GM21381 (cell line): ENCODE measurements at regions not wholly inside any gene's neighbourhood (a gene's known extent, or its start where the extent isn't known, plus 50 kb on each side); places are given as distances from the start of the nearest gene placed in this dataset.

Source experiments
- ATAC-seq: cut with Tn5 transposase; IDR thresholded peaks from one replicate; pipeline ENCODE4 v1.9.1; 2021; ENCODE audit warnings: mild to moderate bottlenecking, moderate library complexity; ENCODE audit not compliant: unreplicated experiment

DNA sequence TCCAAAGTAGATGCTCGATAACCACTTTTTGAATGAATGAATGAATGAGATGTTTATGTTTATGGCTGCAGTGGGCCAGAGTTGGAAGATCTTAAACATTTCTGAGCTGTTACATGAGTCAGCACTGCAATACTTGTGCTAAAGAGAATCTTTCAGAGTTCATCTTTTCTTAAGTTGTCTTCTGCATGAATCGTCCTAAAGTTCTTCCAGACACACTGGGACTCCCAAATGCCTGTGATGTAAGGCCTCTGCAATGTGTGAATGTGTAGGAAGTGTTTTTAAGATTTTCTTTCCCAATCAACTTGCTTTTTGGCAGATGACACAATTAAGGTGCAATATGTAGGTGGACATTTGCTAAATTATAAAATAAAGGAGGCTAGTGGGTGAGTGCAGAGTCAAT lies 50.3 kb upstream of the TRIM9 start:
- no peak for ATAC-seq

DNA sequence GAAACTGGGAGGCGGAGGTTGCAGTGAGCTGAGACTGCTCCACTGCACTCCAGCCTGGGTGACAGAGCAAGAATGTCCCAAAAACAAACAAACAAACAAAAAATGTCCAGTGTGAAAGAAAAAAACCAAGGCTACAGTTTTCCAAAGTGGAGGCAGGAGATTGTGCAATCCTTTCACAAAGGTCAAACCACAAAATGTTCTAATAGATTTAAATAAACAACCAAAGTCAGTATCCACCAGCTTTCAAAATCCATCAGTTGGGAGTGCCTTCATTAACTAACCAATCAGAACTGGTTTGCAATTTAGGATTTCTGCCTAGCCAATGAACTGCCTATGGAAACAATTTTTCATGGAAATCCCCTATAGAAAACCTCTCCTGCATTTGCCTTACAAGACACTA lies 52.3 kb upstream of the TRIM9 start:
- no peak for ATAC-seq

DNA sequence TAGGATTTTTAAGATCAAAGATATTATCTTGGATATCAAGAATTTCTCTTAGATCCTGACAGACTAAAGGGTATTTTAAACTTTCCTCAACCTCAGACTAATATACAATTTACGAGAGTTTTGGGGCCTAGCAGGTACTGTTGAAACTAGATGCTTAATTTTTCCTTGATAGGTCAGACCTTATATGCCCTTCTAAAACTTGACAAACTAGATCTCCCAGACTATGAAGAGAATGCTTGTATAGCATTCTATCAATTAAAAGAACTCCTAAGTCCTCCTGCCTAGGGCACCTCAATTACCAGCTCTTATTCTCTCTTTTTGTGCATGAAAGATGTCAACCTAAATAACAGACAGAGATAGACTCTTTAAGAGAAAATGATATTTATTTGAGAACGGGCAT lies 60.4 kb upstream of the TRIM9 start:
- no peak for ATAC-seq

DNA sequence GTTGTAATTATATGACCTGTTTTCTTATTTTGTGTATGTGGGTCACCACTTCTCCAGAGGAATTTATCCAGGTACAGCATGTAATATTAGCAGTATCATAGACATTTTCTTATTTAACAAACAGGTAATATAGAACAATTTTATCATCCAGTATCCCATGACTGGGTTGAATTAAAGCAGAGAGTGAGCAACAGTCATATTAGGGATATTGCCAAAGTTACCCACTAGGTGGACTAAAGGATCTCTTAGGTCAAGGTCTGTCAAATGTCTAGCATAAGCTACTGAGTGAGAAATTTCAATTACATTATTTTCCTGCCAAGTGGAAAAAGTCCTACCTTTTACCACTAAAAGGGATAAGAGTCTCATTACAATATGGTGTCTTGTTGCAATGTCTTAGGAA lies 62.1 kb upstream of the TRIM9 start:
- peak; percentile 60 for ATAC-seq

DNA sequence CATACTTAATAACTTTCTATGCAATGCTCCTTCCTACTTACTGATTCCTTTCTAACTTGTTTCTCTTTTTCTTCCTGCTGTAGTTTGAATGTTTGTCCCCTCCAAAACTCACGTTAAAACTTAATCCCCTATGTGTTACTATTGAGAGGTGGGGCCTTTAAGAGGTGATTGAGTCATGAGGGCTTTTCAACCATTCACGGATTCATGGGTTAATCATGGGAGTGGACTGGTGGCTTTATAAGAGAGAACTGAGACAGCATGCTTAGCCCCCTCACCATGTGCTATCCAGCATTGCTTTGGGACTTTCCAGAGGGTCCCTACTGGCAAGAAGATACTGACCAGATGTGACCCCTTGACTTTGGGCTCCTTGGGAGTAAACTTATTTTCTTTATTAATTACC lies 66.0 kb upstream of the TRIM9 start:
- no peak for ATAC-seq

DNA sequence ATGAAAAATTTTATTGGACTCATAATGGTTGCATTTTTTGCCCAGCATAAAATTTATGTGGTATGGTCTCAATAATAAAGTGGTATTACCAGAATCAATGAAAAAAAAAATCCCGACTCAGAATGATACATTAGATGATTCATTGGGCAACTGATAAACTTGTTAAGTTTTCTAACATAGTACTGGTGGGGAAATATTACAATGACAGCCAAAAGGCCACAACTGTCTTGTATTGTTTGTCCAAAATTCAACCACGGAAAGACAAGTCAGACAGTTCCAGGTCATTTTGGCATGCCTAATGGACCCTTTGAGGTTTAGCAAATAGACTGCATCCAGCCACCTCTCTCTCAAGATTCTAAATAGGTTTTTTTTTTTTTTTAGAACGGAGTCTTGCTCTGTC lies 70.5 kb upstream of the TRIM9 start:
- no peak for ATAC-seq

DNA sequence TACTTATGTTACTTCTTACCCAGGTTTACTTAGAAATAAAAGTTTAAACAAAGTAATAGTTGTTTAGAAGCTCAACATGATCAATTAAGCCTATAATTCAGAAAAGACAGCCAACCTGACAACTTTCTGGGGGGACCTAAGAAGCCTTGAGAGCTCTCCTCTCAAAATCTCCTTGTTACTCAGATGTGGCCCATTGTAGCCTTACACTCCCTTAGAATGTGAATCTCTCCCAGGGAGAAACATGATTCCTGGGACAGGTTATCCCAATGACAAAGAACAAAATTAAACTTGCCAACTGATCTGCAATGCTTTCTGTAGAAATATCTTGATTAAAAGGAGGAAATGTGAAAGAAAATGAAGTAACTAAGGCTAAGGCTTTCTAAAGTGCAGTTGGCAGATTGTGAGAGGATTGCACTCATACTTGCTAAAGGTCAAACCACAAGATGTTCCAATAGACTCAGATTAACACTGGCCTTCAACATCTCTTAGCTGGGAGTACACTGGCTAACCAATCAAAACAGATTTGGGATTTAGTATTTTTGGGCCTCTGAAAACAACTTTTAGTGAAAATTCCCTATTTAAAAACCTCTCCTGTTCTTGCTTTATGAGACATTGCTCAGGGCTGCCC lies 72.3 kb upstream of the TMX1 start:
- ATAC-seq, result no peak

DNA sequence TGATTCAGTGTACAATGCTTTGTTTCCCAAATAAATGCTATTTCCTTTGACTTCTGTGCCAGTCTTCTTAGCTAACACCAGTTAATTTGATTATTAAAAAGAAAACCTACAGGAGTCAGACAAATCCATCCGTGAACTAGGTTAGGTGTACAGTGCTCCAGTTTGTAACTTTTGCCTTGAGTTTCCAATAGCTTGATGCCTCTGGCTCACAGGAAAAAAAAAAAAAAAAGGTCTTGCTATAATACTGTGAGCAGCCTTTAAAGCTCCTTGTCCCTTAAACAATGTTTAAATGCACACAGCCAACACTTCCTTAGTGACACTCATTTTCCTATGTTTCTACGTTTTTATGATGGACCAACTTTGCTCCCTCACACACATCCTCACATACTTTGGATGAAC lies 71.8 kb upstream of the TMX1 start:
- ATAC-seq, result no peak

DNA sequence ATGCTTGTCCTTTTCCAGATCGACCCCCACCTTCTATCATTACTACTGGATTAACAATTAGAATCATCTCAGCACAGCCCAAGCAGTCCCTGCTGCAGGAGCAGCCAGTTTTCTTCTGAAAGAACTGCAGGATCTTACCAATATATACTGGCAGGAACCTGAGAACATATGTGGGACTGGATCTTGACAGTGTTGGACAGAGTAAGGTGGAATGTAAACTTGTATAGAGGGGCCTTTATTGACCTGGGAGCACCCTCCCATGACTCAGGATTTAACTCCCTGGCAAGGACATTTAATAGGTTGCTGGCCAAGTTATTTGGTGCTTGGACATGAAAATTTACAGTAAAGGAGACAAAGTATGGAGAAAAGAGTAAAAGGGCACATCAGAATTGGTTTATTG lies 66.2 kb upstream of the TMX1 start:
- no peak for ATAC-seq

DNA sequence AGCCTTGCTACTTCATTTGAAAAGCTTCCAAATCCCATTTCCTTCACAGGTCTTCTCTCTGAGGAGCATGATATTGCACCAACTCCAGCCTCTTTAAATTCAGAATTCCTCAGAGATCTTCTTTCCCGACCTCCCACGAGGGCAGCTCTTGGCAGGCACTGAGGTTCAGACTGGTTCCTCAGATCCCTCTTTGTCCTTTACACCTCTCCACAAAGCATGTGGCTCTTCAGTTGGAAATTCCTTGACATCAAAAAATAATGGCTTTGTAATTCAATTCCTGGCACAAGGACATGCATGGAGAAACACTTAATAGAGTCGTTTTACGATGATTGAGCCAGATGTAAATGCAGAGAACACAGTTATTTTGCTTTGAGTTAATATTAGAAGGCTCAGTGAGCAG lies 63.2 kb upstream of the TMX1 start:
- no peak for ATAC-seq

DNA sequence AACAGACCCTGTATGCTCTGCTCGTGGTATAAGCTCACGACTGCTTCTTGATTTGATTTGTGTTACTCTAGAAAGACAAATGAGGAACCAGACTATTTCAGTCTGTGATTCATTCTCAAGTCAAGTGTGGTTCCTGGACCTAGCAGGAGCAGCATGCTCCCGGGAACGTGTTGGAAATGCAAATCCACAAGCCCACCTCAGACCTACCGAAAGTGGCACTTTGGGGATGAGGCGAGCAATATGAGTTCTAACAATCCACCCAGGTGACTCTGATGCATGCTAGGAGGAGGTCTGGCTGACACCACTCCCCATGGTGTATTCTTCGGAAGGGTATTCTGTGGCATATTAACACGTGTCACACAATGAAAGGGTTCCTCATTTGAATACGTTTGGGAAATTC lies 59.5 kb upstream of the TMX1 start:
- peak; percentile 73 for ATAC-seq

DNA sequence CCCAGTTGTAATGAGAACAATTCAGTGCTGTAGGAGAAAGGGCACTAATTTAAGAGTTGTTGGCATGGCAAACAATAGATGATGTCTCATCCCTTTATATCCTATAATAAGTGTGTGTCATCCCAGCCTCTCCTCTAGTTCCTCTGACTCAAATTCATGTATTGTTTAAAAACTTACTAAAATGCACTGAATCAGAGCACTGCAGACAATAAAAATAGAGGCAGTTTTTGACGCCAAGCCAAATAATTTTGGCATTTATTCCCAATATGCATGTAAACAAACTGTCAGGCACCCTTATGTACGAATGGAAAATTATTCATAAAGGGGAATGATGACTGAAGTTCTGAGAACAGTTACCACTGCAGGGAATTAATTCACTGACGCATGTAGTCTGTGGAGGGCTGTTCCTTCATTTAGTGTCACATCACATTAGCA lies 57.9 kb upstream of the TMX1 start:
- ATAC-seq, result no peak

DNA sequence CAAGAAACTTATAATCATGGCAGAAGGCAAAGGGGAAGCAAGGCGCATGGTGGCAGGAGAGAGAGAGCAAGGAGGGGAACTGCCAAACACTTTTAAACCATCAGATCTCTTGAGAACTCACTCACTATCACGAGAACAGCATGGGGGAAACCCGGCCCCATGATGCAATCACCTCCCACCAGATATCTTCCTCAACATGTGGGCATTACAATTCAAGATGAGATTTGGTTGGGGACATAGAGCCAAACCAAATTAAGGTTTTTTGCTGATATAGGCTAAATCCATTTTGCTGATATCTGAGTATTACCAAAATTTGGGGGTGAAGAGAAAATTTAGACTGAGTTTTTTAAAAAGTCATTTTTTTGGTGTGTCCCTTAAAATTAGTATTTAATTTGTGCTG lies 54.9 kb upstream of the TMX1 start:
- ATAC-seq, result no peak

DNA sequence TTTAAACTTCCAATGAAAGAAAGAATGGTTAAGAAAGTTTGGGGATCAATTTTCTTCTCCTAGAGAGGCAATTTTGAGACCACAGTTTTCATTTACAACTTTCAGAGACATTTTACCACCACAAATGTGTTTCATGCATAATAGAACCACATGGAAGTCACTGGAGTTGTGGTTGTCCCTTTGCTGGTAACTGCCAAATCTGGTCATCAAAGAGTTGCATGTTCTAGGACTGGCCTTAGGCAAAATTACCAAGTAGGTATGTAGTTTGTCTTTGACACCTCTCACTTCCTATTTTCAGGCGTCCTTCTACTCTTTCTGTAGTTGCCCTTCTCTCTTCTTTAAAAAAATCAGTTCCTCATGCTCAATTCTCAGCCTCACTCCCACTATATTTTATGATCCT lies 54.3 kb upstream of the TMX1 start:
- ATAC-seq, result peak; percentile 80

DNA sequence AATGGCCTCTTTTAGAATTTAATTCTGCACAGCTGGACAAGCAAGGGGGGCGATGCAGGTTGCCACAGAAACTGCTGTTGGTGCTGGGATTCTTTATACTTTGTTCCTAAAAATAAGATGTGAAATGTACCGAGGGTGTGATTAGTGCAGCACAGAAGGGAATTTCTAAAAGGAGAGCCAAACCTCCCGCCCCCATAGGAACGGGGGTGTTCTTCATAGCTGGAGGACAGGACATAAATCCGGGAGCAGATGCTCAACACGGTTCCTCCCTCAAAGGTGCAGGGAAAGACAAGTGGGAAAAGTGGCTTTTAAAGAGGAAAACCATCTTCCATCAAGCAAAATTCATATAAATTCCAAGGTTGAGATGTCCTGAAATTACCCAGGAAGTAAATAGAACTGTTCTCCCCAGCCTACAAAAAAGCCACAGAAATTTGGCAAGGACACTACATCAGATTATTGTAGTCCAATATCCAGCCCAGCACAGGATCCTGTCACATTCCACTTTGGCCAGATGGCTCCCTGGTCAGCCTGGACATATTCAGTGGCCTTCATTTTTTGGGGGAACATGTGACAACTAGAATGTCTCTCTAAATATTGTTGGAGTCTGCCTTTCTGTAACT lies 51.4 kb upstream of the TMX1 start:
- ATAC-seq, result no peak

DNA sequence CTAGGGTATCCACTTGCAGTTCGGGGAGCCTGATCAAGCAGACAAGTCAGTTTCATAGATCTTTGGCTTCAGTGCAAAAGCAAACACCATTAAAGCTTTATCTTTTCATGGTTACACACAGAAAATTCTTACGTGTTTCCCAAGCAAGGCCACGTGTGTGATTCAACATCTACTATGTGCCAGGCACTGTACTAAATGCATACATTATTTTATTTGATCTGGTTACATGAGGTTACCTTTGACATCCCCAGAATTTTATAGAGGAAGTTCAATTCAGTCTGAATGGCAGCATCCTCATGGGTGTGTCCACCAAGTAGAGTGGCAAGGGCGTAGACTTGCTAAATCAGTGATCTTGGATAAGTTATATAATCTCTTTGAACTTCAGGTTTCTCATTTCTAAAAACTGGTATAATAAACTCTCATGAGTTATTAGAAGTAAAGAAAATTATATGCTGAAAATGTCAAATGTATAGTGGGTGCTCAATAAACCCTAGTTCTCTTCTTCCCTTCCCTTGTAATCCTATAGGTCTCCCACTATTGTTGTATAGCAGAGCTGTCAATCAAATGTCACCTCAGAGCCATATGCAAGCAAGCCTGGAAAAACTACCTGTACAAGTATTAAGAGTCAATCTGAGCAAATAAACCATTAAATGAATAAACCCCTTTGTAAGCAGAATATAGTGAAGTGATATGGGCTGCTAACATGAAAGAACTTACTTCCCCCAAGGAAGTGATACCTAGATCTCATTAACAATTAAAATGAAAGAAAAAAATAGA lies 50.3 kb upstream of the TMX1 start:
- ATAC-seq, result no peak
